Lower leg skin (tissue), 4 donors: ENCODE measurements at regions not wholly inside any gene's neighbourhood (a gene's known extent, or its start where the extent isn't known, plus 50 kb on each side); places are given as distances from the start of the nearest gene placed in this dataset.
A peak's percentile ranks its signal among the peaks of the same experiment; 100 is the strongest.

Experiments
- DNase-seq, 2 donors: peaks; one replicate each; pipeline ENCODE4 v3.0.0-alpha.2; 2019; ENCODE audit warnings: low spot score in 2 of 2
- H3K4me3 ChIP-seq: fragments of 200-600 bp; sonication (generic); 2 replicates; pipeline ENCODE4 v1.5.1; 2017; ENCODE audit warnings: mild to moderate bottlenecking, low read depth; ENCODE audit not compliant: poor library complexity, severe bottlenecking
- CTCF ChIP-seq, 3 donors: fragments of 450-650 bp; IDR thresholded peaks; one replicate each; pipeline ENCODE4 v1.5.1; 2016; ENCODE audit warnings: antibody characterized with exemption in 3 of 3, mild to moderate bottlenecking in 3 of 3, moderate library complexity in 2 of 3
- POLR2A ChIP-seq, 2 donors: fragments of 450-650 bp; IDR thresholded peaks; one replicate each; pipeline ENCODE4 v1.6.1; 2016 to 2017; ENCODE audit warnings: antibody characterized with exemption in 2 of 2, mild to moderate bottlenecking in 1 of 2, moderate library complexity in 1 of 2
- WGBS, 2 donors: methylation state at CpG; one replicate each; pipeline ENCODE4 v1.1.5; 2018; 5-methylcytosine and 5-hydroxymethylcytosine counted together
- intact Hi-C: fragments of 100-400 bp; cut with DNase I; formaldehyde crosslinking; loops from one replicate; pipeline ENCODE4 v1.15.0; 2023; ENCODE audit warnings: low total_unique reads

GRCh38 chr1:99177465-99177864 is 86.8 kb upstream of the PLPPR4 start:
- DNase-seq, result no peak
- no peak for TF ChIP-seq CTCF (IDR thresholded peaks at IDR 0.05)
- TF ChIP-seq POLR2A (IDR thresholded peaks at IDR 0.05), result no peak
- intact Hi-C loops, result no loop called here
- H3K4me3 ChIP-seq, result no peak overlapping the region
- 22 to 36% methylated on average over 1 of the region's 1 CpG for WGBS, 2 donors

GRCh38 chr1:99180343-99180808 is 83.9 kb upstream of the PLPPR4 start:
- intact Hi-C loops, result loop anchor here (5.0 kb wide), 1 partner anchor 532 kb away; no protein-coding TSS in a partner anchor
- WGBS, 2 donors, result 5 to 6% methylated on average over 3 of the region's 3 CpGs
- TF ChIP-seq POLR2A (IDR thresholded peaks at IDR 0.05) (no peak), CTCF (IDR thresholded peaks at IDR 0.05) (no peak)
- H3K4me3 ChIP-seq, result no peak overlapping the region
- peak in 1 of 2 donors; percentile 81 for DNase-seq

GRCh38 chr1:99180915-99181314 is 83.4 kb upstream of the PLPPR4 start:
- no peak for TF ChIP-seq CTCF (IDR thresholded peaks at IDR 0.05)
- TF ChIP-seq POLR2A (IDR thresholded peaks at IDR 0.05), result no peak
- H3K4me3 ChIP-seq, result no peak overlapping the region
- 48 to 53% methylated on average over 2 of the region's 2 CpGs for WGBS, 2 donors
- intact Hi-C loops, result loop anchor here (5.0 kb wide), 1 partner anchor 531 kb away; no protein-coding TSS in a partner anchor
- no peak for DNase-seq

GRCh38 chr1:99181892-99182291 is 82.4 kb upstream of the PLPPR4 start:
- DNase-seq, result no peak
- WGBS, 2 donors, result 83 to 85% methylated on average over 2 of the region's 2 CpGs
- no peak for TF ChIP-seq POLR2A (IDR thresholded peaks at IDR 0.05)
- no peak for TF ChIP-seq CTCF (IDR thresholded peaks at IDR 0.05)
- intact Hi-C loops, result loop anchor here (5.0 kb wide), 1 partner anchor 530 kb away; no protein-coding TSS in a partner anchor
- H3K4me3 ChIP-seq, result no peak overlapping the region

- 85 to 87% methylated on average over 3 of the region's 3 CpGs for WGBS, 2 donors
- TF ChIP-seq POLR2A (IDR thresholded peaks at IDR 0.05), result no peak
- no peak for TF ChIP-seq CTCF (IDR thresholded peaks at IDR 0.05)
- intact Hi-C loops, result no loop called here
- H3K4me3 ChIP-seq, result no peak overlapping the region
- no peak for DNase-seq
Observed at GRCh38 chr1:99185196-99185595, 79.1 kb upstream of the PLPPR4 start.

GRCh38 chr1:99193431-99193830 is 70.9 kb upstream of the PLPPR4 start:
- TF ChIP-seq POLR2A (IDR thresholded peaks at IDR 0.05) (no peak), CTCF (IDR thresholded peaks at IDR 0.05) (no peak)
- WGBS, 2 donors, result 84 to 93% methylated on average over 2 of the region's 2 CpGs

More at GRCh38 chr1:99193431-99193830, 70.9 kb upstream of the PLPPR4 start:
- DNase-seq, result no peak
- intact Hi-C loops, result no loop called here
- no peak overlapping the region for H3K4me3 ChIP-seq
